ENCODE measurements at regions not wholly inside any gene's neighbourhood (a gene's known extent, or its start where the extent isn't known, plus 50 kb on each side); places are given as distances from the start of the nearest gene placed in this dataset.

DNA sequence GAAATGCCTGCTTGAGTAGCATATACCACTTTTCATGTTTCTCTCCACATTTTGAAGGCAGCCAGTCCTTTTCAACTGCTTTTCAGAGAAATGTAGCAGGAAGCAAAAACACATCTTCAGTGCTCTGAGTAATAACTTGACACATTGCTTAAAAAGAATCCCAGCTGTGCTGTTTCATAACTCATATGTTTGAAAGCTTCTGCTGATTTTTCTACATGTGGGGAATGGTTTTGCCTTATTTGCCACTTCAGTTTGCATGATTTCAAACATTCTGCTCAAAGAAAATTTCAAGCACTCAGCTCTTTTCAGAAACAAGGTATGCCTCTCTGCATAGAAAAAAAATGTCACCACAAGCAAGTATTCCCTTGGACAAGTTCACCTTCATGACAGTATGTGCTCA, 732.8 kb downstream of the POM121L12 start:
- TF ChIP-seq, protein P1, sequence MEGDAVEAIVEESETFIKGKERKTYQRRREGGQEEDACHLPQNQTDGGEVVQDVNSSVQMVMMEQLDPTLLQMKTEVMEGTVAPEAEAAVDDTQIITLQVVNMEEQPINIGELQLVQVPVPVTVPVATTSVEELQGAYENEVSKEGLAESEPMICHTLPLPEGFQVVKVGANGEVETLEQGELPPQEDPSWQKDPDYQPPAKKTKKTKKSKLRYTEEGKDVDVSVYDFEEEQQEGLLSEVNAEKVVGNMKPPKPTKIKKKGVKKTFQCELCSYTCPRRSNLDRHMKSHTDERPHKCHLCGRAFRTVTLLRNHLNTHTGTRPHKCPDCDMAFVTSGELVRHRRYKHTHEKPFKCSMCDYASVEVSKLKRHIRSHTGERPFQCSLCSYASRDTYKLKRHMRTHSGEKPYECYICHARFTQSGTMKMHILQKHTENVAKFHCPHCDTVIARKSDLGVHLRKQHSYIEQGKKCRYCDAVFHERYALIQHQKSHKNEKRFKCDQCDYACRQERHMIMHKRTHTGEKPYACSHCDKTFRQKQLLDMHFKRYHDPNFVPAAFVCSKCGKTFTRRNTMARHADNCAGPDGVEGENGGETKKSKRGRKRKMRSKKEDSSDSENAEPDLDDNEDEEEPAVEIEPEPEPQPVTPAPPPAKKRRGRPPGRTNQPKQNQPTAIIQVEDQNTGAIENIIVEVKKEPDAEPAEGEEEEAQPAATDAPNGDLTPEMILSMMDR (IDR thresholded peaks at IDR 0.05; ENCODE audit: low read depth, low read length) = no peak
- no peak for TF ChIP-seq EZH2phosphoT487 (IDR thresholded peaks at IDR 0.05; ENCODE audit: low read depth)

Data from OCI-LY3 (cell line).